HG02840 (cell line): ENCODE measurements at regions not wholly inside any gene's neighbourhood (a gene's known extent, or its start where the extent isn't known, plus 50 kb on each side); places are given as distances from the start of the nearest gene placed in this dataset.

ENCODE experiments used
- ATAC-seq: cut with Tn5 transposase; IDR thresholded peaks from one replicate; pipeline ENCODE4 v1.9.1; 2021; ENCODE audit warnings: mild to moderate bottlenecking, moderate library complexity, moderate number of reproducible peaks; ENCODE audit not compliant: unreplicated experiment, low FRiP score

DNA sequence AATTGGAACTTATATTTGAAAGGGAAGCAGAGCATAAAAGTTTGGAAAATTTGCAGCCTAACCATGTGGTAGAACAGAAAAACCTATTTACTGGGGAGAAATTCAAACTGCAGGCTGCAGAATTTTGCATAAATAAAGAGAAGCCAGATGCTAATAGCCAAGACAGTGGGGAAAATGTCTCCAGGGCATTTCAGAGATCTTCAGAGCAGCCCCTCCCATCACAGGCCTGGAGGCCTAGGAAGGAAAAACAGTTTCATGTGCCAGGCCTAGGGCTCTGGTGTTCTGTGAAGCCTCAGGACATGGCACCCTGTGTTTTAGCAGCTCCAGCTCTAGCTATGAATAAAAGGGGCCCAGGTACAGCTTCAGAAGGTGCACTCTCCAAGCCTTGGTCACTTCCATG lies 648.7 kb upstream of the FRG1 start:
- ATAC-seq = no peak

DNA sequence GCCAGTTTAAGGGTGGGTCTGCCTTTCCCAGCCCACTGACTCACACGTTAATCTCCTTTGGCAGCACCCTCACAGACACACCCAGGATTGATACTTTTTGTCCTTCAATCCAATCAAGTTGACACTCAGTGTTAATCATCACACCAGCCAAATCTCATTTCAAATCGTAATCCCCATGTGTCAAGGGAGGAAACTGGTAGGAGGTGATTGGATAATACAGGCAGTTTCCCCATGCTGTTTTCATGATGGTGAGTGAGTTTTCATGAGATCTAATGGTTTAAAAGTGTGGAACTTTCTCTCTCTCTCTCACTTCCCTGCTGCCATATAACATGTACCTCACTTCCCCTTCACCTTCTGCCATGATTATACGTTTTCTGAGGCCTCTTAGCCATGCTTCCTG lies 647.2 kb upstream of the FRG1 start:
- ATAC-seq = no peak

DNA sequence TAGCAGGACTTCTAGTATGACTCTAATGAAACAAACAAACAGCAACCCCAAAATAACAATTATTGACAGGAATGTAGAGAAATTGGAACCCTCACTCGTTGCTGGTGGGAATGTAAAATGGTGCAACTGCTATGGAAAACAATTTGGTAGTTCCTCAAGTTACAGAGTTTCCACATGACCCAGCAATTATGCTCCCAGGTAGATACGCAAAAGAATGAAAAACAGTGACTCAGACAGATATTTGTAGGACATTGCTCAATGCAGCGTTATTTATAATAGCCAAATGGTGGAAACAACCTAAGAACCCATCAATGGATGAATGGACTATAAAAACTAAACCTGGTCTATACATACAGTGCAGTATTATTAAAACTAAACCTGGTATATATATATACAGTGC lies 646.1 kb upstream of the FRG1 start:
- ATAC-seq = no peak

DNA sequence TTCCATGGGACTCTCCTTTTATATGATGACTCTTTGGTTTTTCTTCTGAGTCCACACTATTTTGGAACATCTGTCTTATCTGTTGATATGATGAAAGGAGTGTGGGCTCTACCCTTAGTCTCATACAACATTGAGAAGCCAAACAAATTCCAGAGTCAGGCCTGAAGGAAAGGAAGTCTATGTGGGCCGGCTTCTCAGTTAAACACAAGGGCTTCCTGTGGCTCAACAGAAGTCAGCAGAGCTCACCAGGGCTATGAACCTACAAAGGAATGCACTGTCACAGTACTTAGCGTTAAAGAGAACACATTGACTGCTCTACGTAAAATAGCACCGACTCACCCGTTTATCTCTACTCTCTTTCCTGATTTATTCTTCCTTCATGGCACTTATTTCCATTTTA lies 641.0 kb upstream of the FRG1 start:
- ATAC-seq = no peak

DNA sequence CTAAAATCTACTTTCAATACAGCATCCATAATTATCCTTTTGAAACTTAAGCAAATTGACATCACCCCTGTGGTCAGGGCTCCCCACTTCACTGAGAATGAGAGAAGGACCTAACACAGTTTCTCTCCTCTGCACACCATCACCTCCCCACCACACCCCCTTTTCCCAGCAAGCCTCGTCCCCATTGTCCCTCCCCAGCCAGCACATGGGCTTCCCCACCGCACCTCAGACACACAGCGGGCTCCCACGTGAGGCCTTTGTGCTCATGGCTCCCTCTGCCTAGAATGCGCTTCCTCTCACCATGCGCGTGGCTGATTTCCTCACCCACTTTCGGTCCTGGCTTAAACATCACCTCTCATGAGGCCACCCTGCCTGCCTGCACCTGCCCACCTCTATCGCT lies 639.0 kb upstream of the FRG1 start:
- ATAC-seq = no peak

DNA sequence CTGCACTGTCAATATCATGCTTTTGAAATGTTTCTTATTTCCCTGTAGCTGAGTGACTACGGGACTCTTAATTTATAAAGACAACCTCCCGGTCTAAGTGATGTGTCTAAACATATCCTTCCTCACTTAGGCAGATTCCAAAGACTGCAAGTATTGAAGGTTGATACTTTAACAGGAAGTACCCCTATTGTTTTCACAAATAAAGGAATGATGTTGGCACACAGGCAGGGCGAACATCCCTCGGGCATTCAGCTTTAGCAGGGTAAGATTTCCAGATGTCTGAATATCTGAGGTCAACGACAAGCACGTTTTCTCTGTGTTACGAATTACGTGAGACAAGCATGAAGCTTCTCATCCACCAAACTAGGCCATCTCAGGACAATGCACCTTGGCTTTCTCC lies 638.0 kb upstream of the FRG1 start:
- no peak for ATAC-seq

DNA sequence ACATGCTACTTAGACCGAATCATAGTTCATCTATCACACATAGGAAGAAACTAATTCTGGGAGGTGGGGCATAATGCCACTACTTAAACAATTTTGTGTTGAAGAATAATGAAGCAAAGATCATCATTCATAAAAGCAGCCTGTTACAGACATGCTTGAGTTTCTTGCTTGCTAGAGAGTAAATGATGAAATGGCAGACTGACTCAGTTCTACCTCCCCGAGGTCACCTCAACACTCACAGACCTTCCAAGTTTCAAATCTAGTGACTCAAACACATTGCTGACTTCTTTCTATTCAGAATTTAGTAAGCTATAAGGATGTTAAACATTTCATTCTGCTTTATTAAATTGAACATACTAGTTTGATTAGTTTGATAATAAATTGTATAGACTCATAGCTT lies 636.5 kb upstream of the FRG1 start:
- ATAC-seq = no peak

DNA sequence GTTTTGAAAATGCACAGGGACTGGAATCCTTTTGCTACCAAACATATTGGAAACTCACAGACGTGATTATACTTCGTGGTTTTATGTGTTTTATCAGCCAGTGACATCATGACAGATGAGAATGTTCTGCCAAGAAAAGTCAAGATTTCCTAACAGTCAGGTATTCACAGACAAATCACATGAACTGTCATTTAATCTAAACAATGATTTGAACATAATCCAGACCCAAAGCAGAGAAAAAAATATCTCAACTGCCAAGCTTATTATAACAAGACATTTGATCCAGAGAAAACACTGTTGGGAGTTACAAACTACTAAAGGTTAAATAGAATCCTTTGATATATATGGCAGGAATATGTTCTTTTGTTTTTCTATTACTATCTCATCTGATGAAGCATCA lies 635.9 kb upstream of the FRG1 start:
- no peak for ATAC-seq

DNA sequence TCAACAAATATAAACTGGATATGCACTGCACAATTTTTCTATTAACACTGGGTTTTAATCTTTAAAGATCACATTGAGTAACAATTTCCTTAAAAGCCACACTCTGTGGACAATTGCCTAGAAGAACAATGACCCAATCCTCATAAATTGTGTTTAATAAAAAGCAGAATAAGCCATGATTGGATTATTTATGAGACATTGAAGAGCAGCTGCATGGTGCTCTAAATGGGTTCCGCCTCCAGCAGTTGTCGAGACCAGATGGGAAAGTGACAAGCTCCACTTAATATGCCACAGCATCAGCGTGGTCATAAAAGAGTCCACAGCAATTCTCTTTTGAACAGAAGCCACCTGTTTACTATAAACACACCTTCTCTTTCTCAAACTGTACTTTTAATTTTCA lies 635.2 kb upstream of the FRG1 start:
- no peak for ATAC-seq

DNA sequence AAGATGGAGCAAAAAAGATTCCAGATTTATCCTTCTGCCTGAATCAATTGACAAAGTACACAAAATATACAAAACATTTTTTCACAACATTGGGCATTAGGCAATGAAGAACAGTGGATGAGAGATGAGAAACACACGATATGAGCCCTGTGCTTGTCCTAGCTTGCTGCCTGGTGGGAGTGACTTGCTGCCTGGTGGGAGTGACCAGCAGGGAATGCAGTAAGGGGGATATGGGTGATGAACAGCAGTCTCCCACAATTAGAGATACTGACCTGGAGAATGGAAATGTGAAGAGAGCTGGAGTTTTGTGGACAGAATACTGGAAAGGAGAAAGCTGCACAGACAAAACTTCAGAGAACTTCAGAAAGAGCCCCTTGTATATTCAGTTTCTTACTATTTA lies 629.4 kb upstream of the FRG1 start:
- ATAC-seq = no peak

DNA sequence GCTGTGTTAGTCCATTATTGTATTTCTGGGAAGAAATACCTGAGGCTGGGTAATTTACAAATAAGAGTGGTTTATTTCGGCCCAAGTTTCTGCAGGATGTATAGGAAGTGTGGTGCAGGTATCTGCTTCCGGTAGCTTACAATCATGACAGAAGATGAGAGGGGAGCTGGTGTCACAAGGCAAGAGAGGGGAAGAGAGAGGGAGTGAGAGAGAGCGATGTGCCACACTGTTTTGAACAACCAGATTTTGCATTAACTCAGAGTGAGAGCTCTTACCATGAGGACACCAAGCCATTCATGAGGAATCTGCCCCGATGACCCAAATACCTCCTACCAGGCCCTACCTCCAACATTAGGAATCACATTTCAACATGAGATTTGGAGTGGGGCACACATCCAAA lies 627.6 kb upstream of the FRG1 start:
- no peak for ATAC-seq

DNA sequence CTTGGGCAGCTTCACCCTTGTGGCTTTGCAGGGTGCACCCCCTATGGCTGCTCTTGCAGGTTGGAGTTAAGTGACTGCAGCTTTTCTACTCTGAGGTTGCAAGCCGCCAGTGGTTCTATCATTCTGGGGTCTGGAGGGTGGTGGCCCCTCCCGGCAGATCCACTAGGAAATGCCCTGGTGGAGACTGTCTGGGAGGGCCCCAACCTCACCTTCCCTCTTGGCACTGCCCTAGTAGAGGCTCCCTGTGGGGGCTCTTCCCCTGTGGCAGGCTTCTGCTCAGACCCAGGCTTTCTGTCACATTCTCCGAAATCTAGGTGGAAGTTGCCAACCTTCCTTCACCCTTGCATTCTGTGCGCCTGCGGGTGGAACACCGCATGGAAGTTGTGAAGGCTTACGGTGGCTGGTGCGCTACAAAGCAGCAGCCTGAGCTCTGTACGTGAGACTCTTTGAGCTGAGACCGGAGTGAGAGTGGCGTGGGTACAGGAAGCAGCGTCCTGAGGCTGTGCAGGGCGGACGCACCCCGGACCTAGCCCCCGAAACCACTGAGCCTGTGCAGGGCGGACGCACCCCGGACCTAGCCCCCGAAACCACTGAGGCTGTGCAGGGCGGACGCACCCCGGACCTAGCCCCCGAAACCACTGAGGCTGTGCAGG lies 626.7 kb upstream of the FRG1 start:
- ATAC-seq = no peak

DNA sequence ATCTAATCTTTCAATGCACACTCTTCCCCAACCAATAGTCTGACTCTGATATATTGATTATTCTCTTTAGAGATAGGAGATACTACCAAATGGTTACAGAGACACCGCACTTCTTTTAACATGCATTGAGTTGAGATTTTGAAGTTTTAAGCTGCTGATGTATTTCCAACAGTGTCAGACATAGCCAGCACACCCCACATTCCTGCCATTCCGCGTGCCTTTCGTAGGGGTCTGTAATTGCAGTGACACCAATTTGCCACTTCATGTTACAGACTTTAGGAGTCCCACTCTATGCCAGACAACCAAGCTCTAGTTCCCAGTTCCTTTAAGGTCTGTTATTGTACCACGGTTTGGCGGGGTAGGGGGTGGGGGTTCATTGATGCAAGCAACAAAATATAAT lies 618.2 kb upstream of the FRG1 start:
- ATAC-seq = no peak

DNA sequence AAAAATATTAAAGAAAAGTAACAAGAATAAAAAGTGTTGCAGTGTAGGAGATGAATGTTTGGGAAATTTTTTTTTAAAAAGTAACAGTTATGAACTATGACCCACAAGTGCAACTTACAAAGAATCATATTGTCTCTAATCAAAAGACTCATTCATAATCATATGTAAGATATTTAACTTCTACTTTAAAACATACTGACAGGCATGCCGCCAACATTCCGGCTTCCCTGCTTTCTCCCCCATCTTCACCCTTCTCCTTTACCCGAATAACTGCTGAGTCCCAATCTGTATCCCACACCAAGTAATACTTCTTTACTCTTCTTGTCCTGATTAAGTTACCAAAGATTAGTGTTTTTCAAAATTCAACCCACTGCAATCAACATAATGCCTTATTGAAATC lies 598.8 kb upstream of the FRG1 start:
- ATAC-seq = no peak

DNA sequence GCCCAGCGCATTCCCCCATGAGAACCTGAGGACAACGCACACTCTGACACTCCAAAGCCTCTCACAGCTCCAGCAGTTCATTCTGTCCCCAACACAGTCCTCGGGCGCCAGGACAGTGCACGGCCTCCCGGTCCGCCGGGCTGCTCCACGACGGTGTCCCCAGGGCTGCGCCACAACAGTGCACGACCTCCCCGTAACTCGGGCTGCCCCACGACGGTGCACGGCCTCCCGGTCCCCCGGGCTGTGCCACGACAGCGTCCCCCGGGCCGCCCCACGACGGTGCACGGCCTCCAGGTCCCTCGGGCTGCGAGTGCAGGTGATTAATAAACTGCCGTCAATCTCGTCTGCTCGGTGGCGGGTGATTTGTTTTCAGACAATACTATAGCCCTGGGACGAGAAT lies 585.1 kb upstream of the FRG1 start:
- no peak for ATAC-seq

DNA sequence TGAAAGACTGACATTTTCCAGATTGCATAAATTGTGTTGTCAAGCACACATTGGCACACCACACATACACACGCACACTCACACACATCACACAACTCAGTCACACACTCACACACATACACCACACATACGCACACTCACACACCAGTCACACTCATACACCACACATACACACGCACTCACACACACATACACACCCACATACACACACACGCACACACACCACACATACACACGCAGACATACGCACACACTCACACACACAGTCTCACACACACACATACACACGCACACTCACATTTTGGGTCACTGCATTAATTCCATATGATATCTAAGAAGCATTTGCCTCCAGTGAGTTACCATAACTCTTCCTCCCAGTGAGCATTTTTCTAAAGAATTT lies 578.3 kb upstream of the FRG1 start:
- no peak for ATAC-seq

DNA sequence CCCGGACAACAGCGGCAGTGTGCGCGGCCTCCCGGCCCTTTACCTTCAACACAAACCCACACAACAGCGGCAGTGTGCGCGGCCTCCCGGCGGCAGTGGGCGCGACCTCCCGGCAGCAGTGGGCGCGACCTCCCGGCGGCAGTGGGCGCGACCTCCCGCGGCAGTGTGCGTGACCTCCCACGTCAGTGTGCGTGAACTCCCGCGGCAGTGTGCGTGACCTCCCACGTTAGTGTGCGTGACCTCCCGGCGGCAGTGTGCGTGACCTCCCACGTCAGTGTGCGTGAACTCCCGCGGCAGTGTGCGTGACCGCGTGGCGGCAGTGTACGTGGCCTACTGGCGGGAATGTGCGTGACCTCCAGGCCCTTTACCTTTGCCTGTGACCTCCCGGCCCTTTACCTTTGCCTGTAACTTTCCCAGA lies 576.6 kb upstream of the FRG1 start:
- ATAC-seq = no peak

DNA sequence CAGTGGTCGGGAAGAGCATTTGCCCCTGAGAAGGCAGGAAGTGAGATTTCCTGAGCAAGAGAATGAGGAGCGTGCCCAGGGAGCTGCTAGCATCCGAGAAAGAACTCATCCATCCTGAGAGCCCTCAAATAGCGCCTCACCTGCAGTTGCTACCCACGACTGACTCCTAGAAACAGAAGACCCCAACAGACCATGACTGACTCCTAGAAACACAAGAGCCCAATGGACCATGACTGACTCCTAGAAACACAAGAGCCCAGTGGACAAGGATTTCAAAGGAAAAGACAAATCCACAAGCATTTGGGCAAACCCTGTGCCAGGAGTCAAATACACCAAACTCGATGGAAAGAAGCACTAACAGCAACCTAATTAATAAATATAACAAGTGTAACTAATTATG lies 575.2 kb upstream of the FRG1 start:
- no peak for ATAC-seq

DNA sequence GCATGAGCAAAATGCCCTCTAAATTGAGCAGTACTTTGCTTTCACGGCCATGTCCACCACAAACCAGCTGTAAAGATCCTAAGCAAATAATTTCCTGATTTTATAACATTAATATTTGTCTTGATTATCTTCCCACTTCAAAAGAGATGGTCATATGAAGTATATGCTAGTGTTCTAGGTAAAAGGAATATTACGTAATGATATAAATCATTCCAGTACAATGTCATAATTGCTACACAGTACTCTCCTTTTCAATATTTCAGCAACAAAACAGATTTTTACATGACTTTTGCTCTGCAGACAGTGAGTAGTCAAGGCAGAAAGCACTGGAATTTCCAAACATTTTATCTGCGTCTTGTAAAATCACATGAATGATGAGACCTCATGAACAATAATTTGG lies 572.8 kb upstream of the FRG1 start:
- no peak for ATAC-seq

DNA sequence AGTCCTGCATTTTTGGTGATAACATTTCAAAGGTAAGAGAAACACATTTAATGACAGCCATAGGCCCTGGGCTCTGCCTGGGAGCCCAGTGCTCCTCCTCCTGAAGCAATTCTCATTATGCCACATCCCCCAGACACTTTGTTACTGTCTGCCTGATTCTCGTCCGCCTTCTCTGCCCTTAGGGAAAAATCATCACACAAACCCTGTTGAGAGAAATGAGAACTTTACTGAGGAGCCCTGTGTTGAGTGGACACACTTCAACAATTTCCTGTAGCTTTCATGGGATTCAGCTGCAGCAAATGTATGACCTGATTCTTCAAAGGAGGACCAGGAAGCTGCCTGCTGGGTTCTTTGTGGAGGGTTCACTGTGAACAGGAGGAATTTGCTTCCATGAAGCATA lies 566.5 kb upstream of the FRG1 start:
- no peak for ATAC-seq

DNA sequence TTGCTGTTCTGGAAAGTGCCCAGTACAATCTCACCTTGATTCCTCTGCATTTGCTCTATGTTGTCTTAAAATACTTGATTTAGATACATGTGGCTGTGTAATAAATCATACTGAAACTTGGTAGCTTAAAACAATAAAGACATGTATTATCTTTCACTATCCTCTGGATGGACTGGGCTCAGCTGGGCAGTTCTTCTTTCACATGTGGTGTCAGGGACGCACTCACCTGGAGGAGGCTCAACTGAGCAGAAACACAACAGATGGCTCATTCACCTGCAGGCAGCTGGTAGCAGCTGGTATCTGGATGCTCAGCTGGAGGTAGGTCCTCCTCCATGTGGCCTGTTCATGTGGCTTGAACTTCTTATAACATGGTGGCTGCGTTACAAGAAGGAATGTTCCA lies 563.8 kb upstream of the FRG1 start:
- ATAC-seq = no peak

DNA sequence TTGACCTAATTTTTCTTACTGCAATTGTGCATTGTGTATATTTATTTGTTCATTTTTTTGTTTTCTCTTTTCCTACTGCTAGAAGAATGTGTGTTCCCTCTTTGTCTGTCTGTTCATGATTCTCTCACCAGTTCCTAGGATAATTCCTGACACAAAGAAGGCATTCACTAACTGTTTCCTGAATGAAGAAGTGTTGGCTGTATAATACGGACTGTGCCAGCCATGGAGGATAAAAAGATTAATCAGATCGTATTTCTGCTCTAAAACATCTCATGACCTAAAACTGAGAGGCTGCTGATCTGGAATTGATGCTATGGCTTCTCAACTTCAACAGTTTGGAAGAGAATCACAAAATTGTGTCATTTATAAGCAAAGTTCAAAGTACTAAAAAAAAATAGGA lies 563.1 kb upstream of the FRG1 start:
- ATAC-seq = no peak

DNA sequence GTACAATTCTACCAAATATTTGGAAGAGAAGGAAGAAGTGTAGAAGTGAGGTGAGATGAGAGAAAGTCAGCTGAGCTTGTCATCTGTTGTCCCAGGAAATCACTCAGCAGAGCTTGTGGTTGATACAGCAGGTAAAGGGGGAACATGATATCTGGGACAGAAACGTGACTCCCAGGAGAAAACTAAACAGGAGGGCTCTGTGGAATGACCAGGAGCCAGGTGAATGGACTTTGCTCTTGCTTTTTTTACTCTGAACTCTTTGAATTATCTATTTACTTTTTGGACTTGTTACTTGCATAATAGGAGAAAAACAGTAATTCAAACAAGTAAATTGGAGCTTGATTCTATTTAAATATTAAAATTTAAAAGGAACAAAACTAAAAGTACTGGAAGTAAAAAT lies 555.6 kb upstream of the FRG1 start:
- ATAC-seq = no peak
